ENCODE measurements at regions not wholly inside any gene's neighbourhood (a gene's known extent, or its start where the extent isn't known, plus 50 kb on each side); places are given as distances from the start of the nearest gene placed in this dataset.

- TF ChIP-seq EZH2phosphoT487 (IDR thresholded peaks at IDR 0.05; ENCODE audit: insufficient read depth, low read depth) (no peak), EZH2 (IDR thresholded peaks at IDR 0.05; ENCODE audit: insufficient read depth, poor library complexity, severe bottlenecking) (no peak)
Observed at GRCh38 chr6:149196091-149196490, 121.4 kb upstream of the TAB2 start.

Data from GM23248 (cell line).